ENCODE measurements at regions not wholly inside any gene's neighbourhood (a gene's known extent, or its start where the extent isn't known, plus 50 kb on each side); places are given as distances from the start of the nearest gene placed in this dataset.

GRCh38 chr17:72030067-72030899, 90.5 kb upstream of the SOX9 start:
- peak; percentile 53 for TF ChIP-seq CTCF (conservative IDR thresholded peaks at IDR 0.05; ENCODE audit: low read depth, low read length)
- TF ChIP-seq EZH2 (IDR thresholded peaks at IDR 0.05; ENCODE audit: low read length, unreplicated experiment), result no peak
- no peak for TF ChIP-seq EZH2phosphoT487 (IDR thresholded peaks at IDR 0.05; ENCODE audit: borderline replicate concordance, low read length)
